Vagina (tissue), 2 donors: ENCODE measurements at regions not wholly inside any gene's neighbourhood (a gene's known extent, or its start where the extent isn't known, plus 50 kb on each side); places are given as distances from the start of the nearest gene placed in this dataset.

Experiments used
- CTCF ChIP-seq, 3 experiments: fragments of 450-650 bp in 2 of 3; fragments of 200-600 bp in 1 of 3; sonication (generic) in 1 of 3; IDR thresholded peaks; one replicate each; pipeline ENCODE4 v1.5.1; 2017 to 2019; ENCODE audit warnings: antibody characterized with exemption in 3 of 3, mild to moderate bottlenecking in 2 of 3, moderate library complexity in 2 of 3
- POLR2A ChIP-seq, 2 donors: fragments of 450-650 bp; IDR thresholded peaks; one replicate each; pipeline ENCODE4 v1.6.1; 2017; ENCODE audit warnings: antibody characterized with exemption in 2 of 2, mild to moderate bottlenecking in 2 of 2, moderate library complexity in 2 of 2

- TF ChIP-seq CTCF (IDR thresholded peaks at IDR 0.05) = no peak
- TF ChIP-seq POLR2A (IDR thresholded peaks at IDR 0.05) = no peak
These were observed 1595.9 kb upstream of the NUDT12 start for GRCh38 chr5:105158526-105158925.
